ENCODE measurements at regions not wholly inside any gene's neighbourhood (a gene's known extent, or its start where the extent isn't known, plus 50 kb on each side); places are given as distances from the start of the nearest gene placed in this dataset.

- Histone ChIP-seq H3F3A (ENCODE audit: low read depth) (no peaks in the 10 kb centered on the region), H3K9ac (ENCODE audit: low read depth, low read length, poor library complexity, severe bottlenecking) (no peak overlapping the region), H3K79me2 (ENCODE audit: insufficient read depth, low read length) (no peaks in the 10 kb centered on the region), H4K20me1 (ENCODE audit: insufficient read depth, low read length, poor library complexity, severe bottlenecking) (no peaks in the 10 kb centered on the region), H3K4me3 (ENCODE audit: low read length, poor library complexity, severe bottlenecking) (no peak overlapping the region), H3K4me1 (ENCODE audit: insufficient read depth, low read length, poor library complexity, severe bottlenecking) (no peaks in the 10 kb centered on the region), H3K36me3 (ENCODE audit: insufficient read depth, low read length) (no peaks in the 10 kb centered on the region), H3K4me2 (ENCODE audit: low read depth, low read length, poor library complexity, severe bottlenecking) (no peak overlapping the region), H3K27me3 (ENCODE audit: insufficient read depth, low read length, poor library complexity, severe bottlenecking) (no peaks in the 10 kb centered on the region), H3K9me2 (replicated peaks; ENCODE audit: low read depth, low read length) (no peaks in the 10 kb centered on the region), H3K9me3 (ENCODE audit: insufficient read depth, low read depth, low read length) (no peaks in the 10 kb centered on the region), H2AFZ (ENCODE audit: low read length) (no peak overlapping the region)
- no peak for TF ChIP-seq EZH2phosphoT487 (IDR thresholded peaks at IDR 0.05; ENCODE audit: borderline replicate concordance)
- TF ChIP-seq, protein P1, sequence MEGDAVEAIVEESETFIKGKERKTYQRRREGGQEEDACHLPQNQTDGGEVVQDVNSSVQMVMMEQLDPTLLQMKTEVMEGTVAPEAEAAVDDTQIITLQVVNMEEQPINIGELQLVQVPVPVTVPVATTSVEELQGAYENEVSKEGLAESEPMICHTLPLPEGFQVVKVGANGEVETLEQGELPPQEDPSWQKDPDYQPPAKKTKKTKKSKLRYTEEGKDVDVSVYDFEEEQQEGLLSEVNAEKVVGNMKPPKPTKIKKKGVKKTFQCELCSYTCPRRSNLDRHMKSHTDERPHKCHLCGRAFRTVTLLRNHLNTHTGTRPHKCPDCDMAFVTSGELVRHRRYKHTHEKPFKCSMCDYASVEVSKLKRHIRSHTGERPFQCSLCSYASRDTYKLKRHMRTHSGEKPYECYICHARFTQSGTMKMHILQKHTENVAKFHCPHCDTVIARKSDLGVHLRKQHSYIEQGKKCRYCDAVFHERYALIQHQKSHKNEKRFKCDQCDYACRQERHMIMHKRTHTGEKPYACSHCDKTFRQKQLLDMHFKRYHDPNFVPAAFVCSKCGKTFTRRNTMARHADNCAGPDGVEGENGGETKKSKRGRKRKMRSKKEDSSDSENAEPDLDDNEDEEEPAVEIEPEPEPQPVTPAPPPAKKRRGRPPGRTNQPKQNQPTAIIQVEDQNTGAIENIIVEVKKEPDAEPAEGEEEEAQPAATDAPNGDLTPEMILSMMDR (conservative IDR thresholded peaks at IDR 0.05; ENCODE audit: low read length), result no peak
Measured at GRCh38 chr9:27924502-27924901, 351.2 kb upstream of the C9orf72 start.

- Histone ChIP-seq H3K9ac (ENCODE audit: low read depth, low read length, poor library complexity, severe bottlenecking) (no peak overlapping the region), H4K20me1 (ENCODE audit: insufficient read depth, low read length, poor library complexity, severe bottlenecking) (no peaks in the 10 kb centered on the region), H3K4me2 (ENCODE audit: low read depth, low read length, poor library complexity, severe bottlenecking) (no peak overlapping the region), H3K4me1 (ENCODE audit: insufficient read depth, low read length, poor library complexity, severe bottlenecking) (no peaks in the 10 kb centered on the region), H3K9me3 (ENCODE audit: insufficient read depth, low read depth, low read length) (no peaks in the 10 kb centered on the region), H3F3A (ENCODE audit: low read depth) (no peaks in the 10 kb centered on the region), H3K36me3 (ENCODE audit: insufficient read depth, low read length) (no peaks in the 10 kb centered on the region), H2AFZ (ENCODE audit: low read length) (no peak overlapping the region), H3K9me2 (replicated peaks; ENCODE audit: low read depth, low read length) (no peaks in the 10 kb centered on the region), H3K79me2 (ENCODE audit: insufficient read depth, low read length) (no peaks in the 10 kb centered on the region), H3K4me3 (ENCODE audit: low read length, poor library complexity, severe bottlenecking) (no peak overlapping the region), H3K27me3 (ENCODE audit: insufficient read depth, low read length, poor library complexity, severe bottlenecking) (no peaks in the 10 kb centered on the region)
- TF ChIP-seq EZH2phosphoT487 (IDR thresholded peaks at IDR 0.05; ENCODE audit: borderline replicate concordance), result no peak
- TF ChIP-seq, protein P1 (conservative IDR thresholded peaks at IDR 0.05; ENCODE audit: low read length), result no peak
Measured at GRCh38 chr9:27925815-27926214, 352.5 kb upstream of the C9orf72 start.

DNA sequence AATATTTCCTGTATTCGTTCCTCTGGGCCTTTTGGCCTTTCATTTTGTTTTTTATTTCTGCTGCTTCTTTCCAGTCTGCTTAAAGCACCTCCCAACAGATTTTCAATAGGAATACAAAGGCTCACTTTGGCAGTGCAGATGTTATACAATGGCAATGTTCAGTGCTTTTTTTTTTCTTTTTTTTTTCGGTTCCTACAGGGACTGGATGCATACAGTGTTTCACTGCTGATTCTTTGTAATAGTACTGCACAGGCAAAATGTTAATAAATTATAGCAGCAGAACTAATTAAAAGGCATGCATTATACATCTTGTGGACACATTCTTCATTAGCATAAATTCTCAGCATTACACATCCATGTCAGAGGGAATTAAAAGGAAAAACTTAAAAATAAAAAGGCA lies 356.6 kb upstream of the C9orf72 start:
- no peaks in the 10 kb centered on the region for H3K36me3 ChIP-seq (ENCODE audit: insufficient read depth, low read length)
- no peak overlapping the region for H3K4me2 ChIP-seq (ENCODE audit: low read depth, low read length, poor library complexity, severe bottlenecking)
- no peak for TF ChIP-seq EZH2phosphoT487 (IDR thresholded peaks at IDR 0.05; ENCODE audit: borderline replicate concordance)
- TF ChIP-seq, protein P1 (conservative IDR thresholded peaks at IDR 0.05; ENCODE audit: low read length), result no peak
- no peaks in the 10 kb centered on the region for H3K9me3 ChIP-seq (ENCODE audit: insufficient read depth, low read depth, low read length)
- H2AFZ ChIP-seq (ENCODE audit: low read length), result no peak overlapping the region
- H3K4me3 ChIP-seq (ENCODE audit: low read length, poor library complexity, severe bottlenecking), result no peak overlapping the region
- no peaks in the 10 kb centered on the region for H3K9me2 ChIP-seq (replicated peaks; ENCODE audit: low read depth, low read length)
- H4K20me1 ChIP-seq (ENCODE audit: insufficient read depth, low read length, poor library complexity, severe bottlenecking), result no peaks in the 10 kb centered on the region
- H3F3A ChIP-seq (ENCODE audit: low read depth), result no peaks in the 10 kb centered on the region
- H3K4me1 ChIP-seq (ENCODE audit: insufficient read depth, low read length, poor library complexity, severe bottlenecking), result no peaks in the 10 kb centered on the region
- no peak overlapping the region for H3K9ac ChIP-seq (ENCODE audit: low read depth, low read length, poor library complexity, severe bottlenecking)
- no peaks in the 10 kb centered on the region for H3K79me2 ChIP-seq (ENCODE audit: insufficient read depth, low read length)
- no peaks in the 10 kb centered on the region for H3K27me3 ChIP-seq (ENCODE audit: insufficient read depth, low read length, poor library complexity, severe bottlenecking)

Data from Loucy (cell line).